Neural progenitor cell (in vitro differentiated cells): ENCODE measurements at regions not wholly inside any gene's neighbourhood (a gene's known extent, or its start where the extent isn't known, plus 50 kb on each side); places are given as distances from the start of the nearest gene placed in this dataset.

Experiments used
- CTCF ChIP-seq: fragments of 200-600 bp; sonication (generic); IDR thresholded peaks from 2 replicates; pipeline ENCODE4 v1.5.1; 2017; ENCODE audit warnings: antibody characterized with exemption, mild to moderate bottlenecking
- EZH2 ChIP-seq: fragments of 200-600 bp; sonication (generic); IDR thresholded peaks from 2 replicates; pipeline ENCODE4 v1.6.1; 2017; ENCODE audit warnings: antibody characterized with exemption, mild to moderate bottlenecking, moderate library complexity
- EZH2phosphoT487 ChIP-seq: fragments of 200-600 bp; sonication (generic); IDR thresholded peaks from 2 replicates; pipeline ENCODE4 v1.6.1; 2017; ENCODE audit warnings: antibody characterized with exemption

- no peak for TF ChIP-seq CTCF
- TF ChIP-seq EZH2, result no peak
- TF ChIP-seq EZH2phosphoT487, result no peak
These were observed 370.2 kb upstream of the CHORDC1 start for GRCh38 chr11:90593099-90593498.
